ENCODE measurements at regions not wholly inside any gene's neighbourhood (a gene's known extent, or its start where the extent isn't known, plus 50 kb on each side); places are given as distances from the start of the nearest gene placed in this dataset.

GRCh38 chr3:187977659-187978058 lies 176.3 kb upstream of the LPP start:
- DNase-seq = no peak

GRCh38 chr3:187978433-187979011 lies 175.4 kb upstream of the LPP start:
- no peak for DNase-seq

- DNase-seq = no peak
Observed at GRCh38 chr3:187979564-187979963, 174.4 kb upstream of the LPP start.

- DNase-seq = no peak
Observed at GRCh38 chr3:187980861-187981260, 173.1 kb upstream of the LPP start.

DNA sequence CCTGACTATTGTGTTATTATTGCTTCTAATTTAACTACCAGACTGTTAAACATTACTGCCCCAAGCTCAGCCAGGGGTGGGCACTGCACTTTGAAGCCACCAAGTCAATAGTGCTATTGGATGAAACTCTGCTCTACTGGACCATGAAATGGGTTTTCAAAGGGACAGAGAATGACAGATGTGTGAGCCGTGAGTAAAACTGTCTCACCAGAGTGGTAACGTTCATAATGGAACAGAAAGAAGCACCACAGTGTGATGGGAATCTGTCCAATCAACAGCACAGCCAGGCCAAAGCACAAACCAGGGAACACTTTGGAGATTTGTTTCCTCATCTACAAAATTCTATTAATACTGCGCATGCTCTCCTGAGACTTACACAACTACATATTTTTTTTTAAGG lies 171.8 kb upstream of the LPP start:
- DNase-seq = no peak

DNA sequence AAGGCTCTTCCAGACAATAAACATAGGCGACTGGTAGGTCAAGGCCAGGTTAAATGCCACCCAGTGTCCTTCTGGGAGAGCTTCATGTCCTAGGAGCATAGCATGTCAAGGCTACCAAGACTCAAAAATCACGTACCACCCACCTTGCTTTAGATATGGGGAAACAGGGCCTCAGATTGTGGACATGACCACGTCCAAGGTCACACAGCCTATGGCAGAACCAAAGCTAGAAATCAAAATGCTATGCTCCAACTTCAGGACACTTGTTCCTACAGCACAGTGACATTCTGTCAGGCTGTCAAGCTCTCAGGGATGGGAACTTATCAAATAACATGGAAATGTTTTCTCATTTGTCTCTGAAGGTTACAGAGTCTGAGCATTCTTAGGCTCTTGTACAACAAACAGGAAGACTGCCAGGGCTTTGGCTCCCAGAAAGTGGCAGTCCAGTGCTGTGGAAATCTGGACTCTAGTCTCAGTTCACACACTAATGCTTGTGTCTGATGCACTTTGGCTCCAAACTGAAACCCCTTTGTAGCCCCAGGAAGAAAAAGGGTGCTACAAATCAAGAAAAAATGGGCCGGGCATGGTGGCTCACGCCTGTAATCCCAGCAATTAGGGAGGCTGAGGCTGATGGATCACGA lies 170.4 kb upstream of the LPP start:
- no peak for DNase-seq

DNA sequence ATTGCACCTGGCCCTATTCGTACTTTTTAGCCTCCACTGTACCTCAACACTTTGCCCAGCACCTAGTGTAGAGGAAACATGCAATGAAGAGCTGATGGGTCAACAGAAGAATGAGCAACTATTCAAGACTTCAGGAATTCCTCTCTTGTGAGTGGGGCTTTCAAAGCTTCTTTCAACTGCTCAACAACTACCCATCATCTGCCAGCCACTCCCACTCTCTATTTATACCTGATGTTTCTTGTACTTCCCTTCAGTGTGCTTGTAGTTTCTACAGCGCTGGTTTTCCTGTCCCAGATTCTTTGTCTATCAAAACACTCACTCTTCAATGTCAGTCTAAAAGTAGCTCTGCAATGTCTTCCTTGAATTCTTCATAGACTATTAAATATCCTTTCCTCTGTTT lies 168.3 kb upstream of the LPP start:
- DNase-seq = no peak

DNA sequence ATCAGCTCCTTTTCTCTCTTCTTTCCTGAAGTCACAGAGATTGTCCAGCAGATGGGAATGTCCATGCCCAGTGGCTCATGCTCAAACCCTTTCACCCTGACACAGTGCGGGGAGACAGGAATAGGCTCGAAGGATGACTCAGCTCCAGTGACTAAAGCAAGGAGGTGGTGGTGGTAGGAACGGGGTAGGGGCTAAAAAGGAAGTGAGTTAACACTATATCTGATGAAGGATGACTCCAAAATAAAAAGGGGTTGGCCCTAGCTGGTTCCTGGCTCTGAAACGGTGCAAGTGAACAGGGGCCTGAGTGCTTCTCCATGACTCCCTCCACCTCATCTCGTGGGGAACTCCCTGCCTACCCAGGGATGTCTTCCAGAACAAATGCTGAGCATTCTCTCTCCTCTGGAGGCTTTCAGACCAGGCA lies 167.4 kb upstream of the LPP start:
- DNase-seq = no peak

DNA sequence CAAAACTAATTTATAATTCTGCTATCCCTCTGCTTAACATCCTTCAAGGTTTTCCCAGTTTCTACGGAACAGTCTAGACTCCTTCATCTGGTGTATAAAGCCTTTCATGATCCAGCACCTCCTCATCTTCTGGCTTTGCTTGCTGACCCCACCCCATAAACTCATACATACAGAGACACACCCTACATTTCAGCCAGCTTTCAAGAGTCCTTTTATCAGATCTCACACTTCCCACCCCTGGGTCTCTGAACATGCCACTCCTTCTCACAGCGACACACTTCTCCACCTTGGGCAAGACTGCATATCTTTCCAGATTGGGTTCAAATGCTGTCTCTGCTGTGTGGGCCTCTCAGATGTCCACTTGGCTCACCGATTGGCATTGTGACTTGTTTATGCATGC lies 166.8 kb upstream of the LPP start:
- DNase-seq = no peak

GRCh38 chr3:187987924-187988323 lies 166.0 kb upstream of the LPP start:
- no peak for DNase-seq

DNA sequence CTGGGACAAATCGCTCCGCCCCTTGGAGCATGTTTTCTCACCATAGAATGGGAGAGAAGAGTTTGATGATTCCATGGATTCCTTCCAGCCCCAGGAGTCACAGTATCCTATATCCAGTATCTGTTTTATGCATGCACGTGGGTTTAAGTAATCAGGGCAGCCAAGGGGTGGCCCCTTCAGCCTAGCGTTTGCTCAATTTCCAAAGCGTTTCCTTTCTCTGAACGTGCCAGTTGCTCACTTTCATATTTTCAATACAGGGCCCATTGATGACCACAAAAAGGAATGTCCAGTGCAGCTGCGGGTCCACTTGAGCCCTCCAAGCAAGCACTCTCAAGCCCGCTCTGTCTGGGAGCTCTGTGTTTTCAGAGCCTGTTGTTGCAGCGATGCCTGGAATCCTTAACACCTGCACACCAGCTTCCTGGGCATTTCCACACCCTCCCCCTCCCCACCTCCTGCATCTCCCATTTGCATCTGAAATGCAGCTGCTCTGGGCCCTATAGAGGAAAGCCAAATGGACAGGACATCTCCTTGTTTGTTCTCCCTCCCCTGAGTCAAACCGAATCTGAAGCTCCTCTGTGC lies 164.3 kb upstream of the LPP start:
- DNase-seq = no peak

GRCh38 chr3:187992609-187993008 lies 161.3 kb upstream of the LPP start:
- no peak for DNase-seq

DNA sequence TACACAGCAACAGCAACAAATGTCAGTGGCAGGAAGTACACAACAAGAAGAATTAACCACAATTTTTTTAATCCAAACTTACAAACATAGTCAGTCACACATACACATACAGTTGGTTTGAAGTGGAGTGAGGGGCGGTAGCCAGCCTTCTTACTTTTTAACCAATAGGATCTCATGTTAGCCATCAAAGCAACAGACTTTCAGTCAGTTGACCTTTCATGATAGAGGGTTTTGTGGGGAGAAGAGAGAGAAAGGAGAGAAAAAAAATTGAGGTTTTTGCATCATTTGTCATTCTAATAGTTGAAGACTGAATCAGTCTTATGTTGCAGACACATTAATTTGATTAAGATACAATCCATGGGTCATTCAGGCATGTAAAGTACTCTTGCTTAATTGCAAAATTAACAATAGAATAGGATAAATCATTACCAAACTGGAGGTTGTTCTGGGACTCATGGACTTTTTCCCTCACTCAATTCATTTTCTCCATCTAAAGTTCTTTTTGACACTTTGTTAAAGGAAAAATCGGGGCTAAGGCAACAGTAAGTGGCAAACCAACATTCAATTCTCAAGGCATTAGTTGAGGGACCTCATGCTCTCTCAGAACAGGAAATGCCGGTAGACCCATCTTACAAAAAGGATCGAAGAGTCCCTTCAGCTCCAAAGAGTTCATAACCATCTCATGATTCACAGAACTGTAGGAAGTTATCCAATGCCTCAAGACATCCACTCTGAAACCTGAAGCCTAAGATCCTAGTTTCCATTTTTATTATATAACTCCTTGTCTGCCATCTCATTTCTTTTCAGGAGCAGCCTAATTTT lies 159.5 kb upstream of the LPP start:
- DNase-seq = no peak

GRCh38 chr3:187995043-187995400 lies 158.9 kb upstream of the LPP start:
- DNase-seq = no peak

DNA sequence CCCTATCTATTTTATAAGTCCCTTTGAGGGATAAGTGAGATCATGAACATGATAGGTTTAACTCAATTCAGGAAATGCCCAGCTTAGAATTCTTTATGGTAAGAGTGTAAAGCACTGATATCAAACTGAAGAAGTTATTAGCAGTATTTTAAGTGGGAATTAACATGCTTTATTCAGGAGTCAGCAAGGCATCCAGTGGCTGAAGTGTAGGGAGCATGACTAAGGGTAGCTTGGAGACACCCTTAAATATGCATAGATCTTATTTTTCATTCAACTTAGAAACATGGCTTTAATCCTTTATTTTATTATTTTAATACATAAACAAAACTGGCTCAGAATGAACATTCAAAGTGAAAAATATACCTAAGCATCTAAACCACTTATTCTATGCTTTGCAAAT lies 158.3 kb upstream of the LPP start:
- DNase-seq = no peak

DNA sequence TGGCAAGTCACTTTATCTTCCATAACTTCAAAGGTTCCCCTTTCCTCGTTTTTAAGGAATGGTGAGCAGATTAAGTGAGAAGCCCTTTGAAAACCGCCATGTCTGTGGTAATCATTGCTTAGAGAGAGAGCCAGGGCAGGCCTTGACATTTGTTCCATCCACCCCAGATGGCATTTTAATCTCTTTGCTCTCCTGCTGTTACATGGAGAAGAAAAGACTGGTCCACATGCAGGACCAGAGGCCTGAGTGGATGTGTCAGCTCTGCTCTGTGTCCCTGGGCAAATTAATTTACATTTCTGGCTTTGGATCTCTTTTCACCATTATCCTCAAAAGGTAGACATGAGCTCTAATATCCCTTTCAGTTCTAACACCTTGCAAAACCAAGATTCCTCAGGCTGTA lies 157.3 kb upstream of the LPP start:
- DNase-seq = no peak

DNA sequence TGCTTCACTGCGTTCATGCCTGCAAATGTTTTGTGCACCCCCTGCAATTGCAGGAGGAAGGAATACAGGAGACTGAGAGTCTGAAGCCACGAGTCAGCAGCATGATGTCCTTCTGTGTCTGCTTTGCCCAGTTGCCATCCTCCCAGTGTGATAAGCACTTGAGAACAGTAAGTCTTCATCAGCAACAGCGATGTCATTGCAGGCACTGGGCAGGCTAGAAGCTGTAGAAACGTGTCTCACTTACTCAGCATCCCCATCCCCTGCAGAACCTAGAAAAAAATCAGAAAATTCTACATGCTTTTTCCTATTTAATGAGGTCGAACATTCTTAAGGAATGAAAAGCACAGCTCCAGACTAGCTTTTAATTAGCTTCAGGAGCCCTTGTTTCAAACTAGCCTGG lies 156.5 kb upstream of the LPP start:
- DNase-seq = no peak

- DNase-seq = no peak
Observed at GRCh38 chr3:187997946-187998561, 155.9 kb upstream of the LPP start.

- DNase-seq = no peak
Observed at GRCh38 chr3:187998611-187999010, 155.3 kb upstream of the LPP start.

DNA sequence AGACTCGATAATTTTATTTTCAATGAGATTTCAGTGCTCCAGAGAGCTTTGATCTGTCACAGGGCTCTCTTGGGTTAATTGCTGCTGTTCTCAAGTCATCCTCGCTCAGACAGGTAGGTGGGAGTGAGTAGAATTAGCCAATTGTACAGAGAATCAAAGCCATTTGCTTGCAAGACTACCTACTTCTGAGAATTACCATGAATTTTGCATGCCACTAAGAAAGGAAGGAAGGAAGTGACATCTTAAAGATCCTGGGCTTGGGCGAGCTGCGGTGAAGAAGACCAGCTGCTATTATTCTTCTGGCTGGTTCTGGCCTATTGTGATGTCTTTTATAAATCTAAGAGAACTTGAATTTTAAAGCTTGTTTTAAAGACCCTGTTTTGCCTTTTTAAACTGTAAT lies 154.1 kb upstream of the LPP start:
- no peak for DNase-seq

DNA sequence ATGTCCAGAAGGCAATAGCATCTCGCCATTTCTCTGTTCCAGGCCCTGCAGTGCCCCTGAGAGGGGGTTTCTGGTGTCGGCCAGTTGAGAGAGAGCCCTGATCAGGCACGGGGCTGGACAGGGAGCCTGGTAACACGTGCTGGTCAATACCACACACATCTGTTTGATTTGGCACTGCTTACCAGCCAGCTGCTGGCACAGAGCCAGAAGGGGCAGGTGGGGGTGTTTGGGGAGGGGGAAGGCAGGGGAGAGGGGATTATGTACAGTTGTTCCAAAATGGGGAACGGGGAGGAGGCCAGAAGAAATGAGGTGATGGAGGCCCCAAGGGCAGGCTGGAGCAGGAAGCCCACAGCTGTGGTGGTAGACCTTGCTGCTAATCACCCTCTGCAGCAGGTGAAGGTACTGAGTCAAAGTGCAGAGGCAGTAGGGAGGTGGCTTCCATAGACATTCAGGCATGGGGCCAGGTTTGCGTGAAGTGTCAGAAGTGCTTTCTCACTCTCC lies 153.5 kb upstream of the LPP start:
- DNase-seq = no peak

DNA sequence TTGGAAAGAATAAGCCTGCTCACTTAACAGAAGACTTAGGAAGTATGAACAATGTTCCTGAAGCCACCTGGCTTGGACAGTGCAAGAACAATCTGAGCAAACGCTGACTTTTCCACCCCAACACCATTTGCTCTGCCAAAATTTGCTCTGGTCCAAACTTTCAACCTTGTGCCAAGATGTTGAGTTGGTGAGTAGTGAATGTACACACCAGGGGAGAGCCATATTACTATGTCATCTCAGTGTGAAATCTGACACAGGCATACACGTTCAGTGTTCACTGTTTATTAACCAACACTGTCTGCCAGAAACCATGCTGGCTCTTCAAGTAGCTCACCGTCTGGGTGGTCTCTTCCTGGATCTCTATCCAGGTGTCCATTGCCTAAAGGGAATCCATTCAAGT lies 152.9 kb upstream of the LPP start:
- DNase-seq = no peak

- DNase-seq = no peak
Observed at GRCh38 chr3:188001926-188002325, 152.0 kb upstream of the LPP start.

Measured in GOT3 (cell line).